Right lobe of liver (tissue), 4 donors: ENCODE measurements at regions not wholly inside any gene's neighbourhood (a gene's known extent, or its start where the extent isn't known, plus 50 kb on each side); places are given as distances from the start of the nearest gene placed in this dataset.

Source experiments
- CTCF ChIP-seq, 4 donors: fragments of 200-600 bp in 3 of 4; fragments of 450-650 bp in 1 of 4; IDR thresholded peaks; one replicate each; pipeline versions ENCODE4 v1.5.1 to v1.8.0; 2016 to 2022; ENCODE audit warnings: antibody characterized with exemption in 4 of 4, mild to moderate bottlenecking in 2 of 4
- POLR2A ChIP-seq: fragments of 450-650 bp; IDR thresholded peaks from one replicate; pipeline ENCODE4 v1.6.1; 2017; ENCODE audit warnings: antibody characterized with exemption, mild to moderate bottlenecking
- donor health status: DM: no; HTN: no; CAD: no.
- donor health status: DM: no; HTN: no; CAD: no.
- donor health status: DM: no; HTN: yes; CAD: no.

DNA sequence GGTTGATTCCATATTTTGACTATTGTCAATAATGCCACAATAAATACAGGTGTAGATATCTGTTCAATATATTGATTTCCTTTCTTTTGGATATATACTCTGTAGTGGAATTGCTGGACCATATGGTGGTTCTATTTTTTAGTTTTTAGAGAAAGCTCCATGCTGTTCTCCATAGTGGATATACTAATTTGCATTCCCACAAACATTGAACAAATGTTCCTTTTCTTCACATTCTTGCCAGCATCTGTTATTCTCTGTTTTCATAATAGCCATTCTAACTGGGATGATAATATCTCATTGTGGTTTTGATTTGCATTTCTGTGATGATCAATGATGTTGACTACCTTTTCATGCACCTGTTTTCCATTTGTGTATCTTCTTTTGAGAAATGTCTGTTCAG is 973.7 kb downstream of the REEP3 start:
- no peak for TF ChIP-seq CTCF (IDR thresholded peaks at IDR 0.05)
- no peak for TF ChIP-seq POLR2A
